ENCODE measurements at regions not wholly inside any gene's neighbourhood (a gene's known extent, or its start where the extent isn't known, plus 50 kb on each side); places are given as distances from the start of the nearest gene placed in this dataset.
"Not testable (repeated sequence)": the region's sequence is repeated elsewhere in the genome, so short reads cannot be mapped to it uniquely, and the experiment has no call there.

- no peak for TF ChIP-seq CTCF (IDR thresholded peaks at IDR 0.05; ENCODE audit: borderline replicate concordance, extremely low read depth, insufficient read depth)
- Histone ChIP-seq H3K27me3 (ENCODE audit: control insufficient read depth, insufficient read depth, low read length) (no peaks in the 10 kb centered on the region), H3K36me3 (ENCODE audit: control insufficient read depth in 2 of 3, insufficient read depth in 3 of 3, low read length in 3 of 3) (no peaks in the 10 kb centered on the region), H3K4me1 (ENCODE audit: control insufficient read depth in 2 of 3, insufficient read depth in 2 of 3, low read depth in 1 of 3, low read length in 3 of 3) (no peaks in the 10 kb centered on the region), H3K27ac (ENCODE audit: low read depth in 2 of 2, low read length in 2 of 2) (no peak overlapping the region), H3K4me3 (ENCODE audit: low read length in 3 of 3) (no peak overlapping the region), H3K9ac (ENCODE audit: low read length in 3 of 3) (no peak overlapping the region), H3K9me3 (ENCODE audit: control insufficient read depth in 2 of 3, insufficient read depth in 1 of 3, low read length in 3 of 3) (no peaks in the 10 kb centered on the region)
- intact Hi-C loops (cut with DNase I), result no loop called here
- FAIRE-seq (no peak), DNase-seq (no peak)
These were observed 95.8 kb upstream of the FAM98A start for GRCh38 chr2:33694904-33695303.

- intact Hi-C loops (cut with DNase I); FAIRE-seq; H3K9me3 ChIP-seq (ENCODE audit: control insufficient read depth in 2 of 3, insufficient read depth in 1 of 3, low read length in 3 of 3): not testable (repeated sequence)
These were observed 91.6 kb upstream of the FAM98A start for GRCh38 chr2:33690686-33691085.

GRCh38 chr2:33681364-33681757, 82.3 kb upstream of the FAM98A start:
- DNase-seq (peak in 2 of 5 donors; percentile 21 to 33), FAIRE-seq (no peak)
- H3K36me3 ChIP-seq (ENCODE audit: control insufficient read depth in 2 of 3, insufficient read depth in 3 of 3, low read length in 3 of 3), result no peaks in the 10 kb centered on the region
- H3K4me1 ChIP-seq (ENCODE audit: control insufficient read depth in 2 of 3, insufficient read depth in 2 of 3, low read depth in 1 of 3, low read length in 3 of 3), result no peaks in the 10 kb centered on the region
- H3K9me3 ChIP-seq (ENCODE audit: control insufficient read depth in 2 of 3, insufficient read depth in 1 of 3, low read length in 3 of 3), result no peaks in the 10 kb centered on the region
- intact Hi-C loops (cut with DNase I), result no loop called here
- no peak overlapping the region for H3K4me3 ChIP-seq (ENCODE audit: low read length in 3 of 3)
- TF ChIP-seq CTCF (IDR thresholded peaks at IDR 0.05; ENCODE audit: borderline replicate concordance, extremely low read depth, insufficient read depth), result no peak
- H3K27ac ChIP-seq (ENCODE audit: low read depth in 2 of 2, low read length in 2 of 2), result no peak overlapping the region
- no peaks in the 10 kb centered on the region for H3K27me3 ChIP-seq (ENCODE audit: control insufficient read depth, insufficient read depth, low read length)
- no peak overlapping the region for H3K9ac ChIP-seq (ENCODE audit: low read length in 3 of 3)

More at GRCh38 chr2:33690686-33691085, 91.6 kb upstream of the FAM98A start:
- not testable (repeated sequence) for H3K4me1 ChIP-seq (ENCODE audit: control insufficient read depth in 2 of 3, insufficient read depth in 2 of 3, low read depth in 1 of 3, low read length in 3 of 3); DNase-seq; H3K9ac ChIP-seq (ENCODE audit: low read length in 3 of 3); H3K27me3 ChIP-seq (ENCODE audit: control insufficient read depth, insufficient read depth, low read length); H3K36me3 ChIP-seq (ENCODE audit: control insufficient read depth in 2 of 3, insufficient read depth in 3 of 3, low read length in 3 of 3); H3K4me3 ChIP-seq (ENCODE audit: low read length in 3 of 3); H3K27ac ChIP-seq (ENCODE audit: low read depth in 2 of 2, low read length in 2 of 2)

GRCh38 chr2:33680644-33681363, 81.7 kb upstream of the FAM98A start:
- H3K9ac ChIP-seq (ENCODE audit: low read length in 3 of 3), result no peak overlapping the region
- no peak overlapping the region for H3K4me3 ChIP-seq (ENCODE audit: low read length in 3 of 3)
- intact Hi-C loops (cut with DNase I), result no loop called here
- H3K4me1 ChIP-seq (ENCODE audit: control insufficient read depth in 2 of 3, insufficient read depth in 2 of 3, low read depth in 1 of 3, low read length in 3 of 3), result no peaks in the 10 kb centered on the region
- no peak for DNase-seq
- no peak for TF ChIP-seq CTCF (IDR thresholded peaks at IDR 0.05; ENCODE audit: borderline replicate concordance, extremely low read depth, insufficient read depth)
- no peaks in the 10 kb centered on the region for H3K9me3 ChIP-seq (ENCODE audit: control insufficient read depth in 2 of 3, insufficient read depth in 1 of 3, low read length in 3 of 3)
- H3K27me3 ChIP-seq (ENCODE audit: control insufficient read depth, insufficient read depth, low read length), result no peaks in the 10 kb centered on the region
- no peak overlapping the region for H3K27ac ChIP-seq (ENCODE audit: low read depth in 2 of 2, low read length in 2 of 2)
- FAIRE-seq, result no peak
- H3K36me3 ChIP-seq (ENCODE audit: control insufficient read depth in 2 of 3, insufficient read depth in 3 of 3, low read length in 3 of 3), result no peaks in the 10 kb centered on the region

Data from kidney (tissue), 13 donors.